ENCODE measurements at regions not wholly inside any gene's neighbourhood (a gene's known extent, or its start where the extent isn't known, plus 50 kb on each side); places are given as distances from the start of the nearest gene placed in this dataset.

GRCh38 chr13:81874253-81874652 lies 1533.3 kb upstream of the SPRY2 start:
- TF ChIP-seq POLR2AphosphoS5 (IDR thresholded peaks at IDR 0.05; ENCODE audit: borderline replicate concordance, low read depth, low read length), result no peak
- TF ChIP-seq EZH2 (IDR thresholded peaks at IDR 0.05), result no peak
- no peak for TF ChIP-seq FOXP2 (optimal IDR thresholded peaks at IDR 0.05; ENCODE audit: control extremely low read depth, extremely low read length, insufficient read depth)

All from SK-N-MC (cell line).